ENCODE measurements at regions not wholly inside any gene's neighbourhood (a gene's known extent, or its start where the extent isn't known, plus 50 kb on each side); places are given as distances from the start of the nearest gene placed in this dataset.

DNA sequence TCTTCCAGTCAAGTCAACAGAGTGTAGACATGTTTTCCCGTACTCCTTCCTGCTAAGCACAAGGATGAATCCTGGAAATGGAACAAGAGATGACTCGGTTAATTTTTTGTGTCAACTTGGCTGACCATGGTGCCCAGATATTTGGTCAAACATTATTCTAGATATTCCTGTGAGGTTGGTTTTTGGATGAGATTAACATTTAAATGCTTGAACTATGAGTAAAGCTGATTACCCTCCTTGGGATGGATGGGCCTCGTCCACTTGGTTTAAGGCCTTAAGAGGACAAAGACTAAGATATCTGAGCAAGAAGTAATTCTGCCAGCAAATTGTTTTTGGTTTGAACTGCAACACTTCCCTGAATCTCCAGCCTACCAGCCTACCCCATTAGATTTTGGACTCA lies 338.1 kb upstream of the MSX2 start:
- POLR2A ChIA-PET (ENCODE audit: partially characterized antibody) = no interaction called here

More for the DNA sequence above, 338.1 kb upstream of the MSX2 start:
- H2BK5ac ChIP-seq (ENCODE audit: low read depth, low read length) = no peak overlapping the region
- H4K20me1 ChIP-seq (replicated peaks in 1 of 2; ENCODE audit: control insufficient read depth in 1 of 2, insufficient read depth in 2 of 2, low read length in 2 of 2) = no peaks in the 10 kb centered on the region
- CTCF ChIA-PET (ENCODE audit: partially characterized antibody) = interaction anchor here (0.8 to 0.9 kb wide), 2 partner anchors 17 to 51 kb away, joined by 3 read pairs; no protein-coding TSS in a partner anchor
- H3K4me2 ChIP-seq (ENCODE audit: insufficient read depth in 1 of 2, low read depth in 2 of 2, low read length in 2 of 2) = no peak overlapping the region
- no peak overlapping the region for H2BK15ac ChIP-seq (ENCODE audit: low read length)
- FAIRE-seq = no peak
- H3K4me3 ChIP-seq (ENCODE audit: extremely low read depth in 1 of 4, insufficient read depth in 2 of 4, low read depth in 3 of 4, low read length in 4 of 4) = no peak overlapping the region
- no peak overlapping the region for H3K14ac ChIP-seq (ENCODE audit: insufficient read length)
- no peak overlapping the region for H3K9ac ChIP-seq (replicated peaks in 1 of 4; ENCODE audit: extremely low read depth in 1 of 4, low read depth in 3 of 4, low read length in 3 of 4)
- no peak overlapping the region for H3K27ac ChIP-seq (ENCODE audit: low read depth, low read length)
- H3K79me2 ChIP-seq (ENCODE audit: control insufficient read depth in 1 of 2, insufficient read depth in 2 of 2, low read length in 2 of 2) = no peaks in the 10 kb centered on the region
- H3K4me1 ChIP-seq (replicated peaks in 1 of 4; ENCODE audit: control insufficient read depth in 3 of 4, insufficient read depth in 4 of 4, low read length in 3 of 4) = peaks cover 0 to 2% (median 0%) of the 10 kb centered on the region in 4 experiments; a peak in 1 of 7 replicates
- no peaks in the 10 kb centered on the region for H3K23me2 ChIP-seq (ENCODE audit: low read depth, low read length)
- TF ChIP-seq MAFK (IDR thresholded peaks at IDR 0.05; ENCODE audit: low read depth, low read length) (no peak), TBP (IDR thresholded peaks at IDR 0.05; ENCODE audit: low read depth, low read length) (no peak), HDAC2 (IDR thresholded peaks at IDR 0.05; ENCODE audit: borderline replicate concordance in 1 of 2, low read depth in 2 of 2, low read length in 2 of 2) (no peak)
- H2BK120ac ChIP-seq (replicated peaks; ENCODE audit: low read depth, low read length) = no peak overlapping the region
- H3K56ac ChIP-seq (replicated peaks; ENCODE audit: insufficient read length, low read depth, low read length) = no peak overlapping the region
- no peak overlapping the region for H3K4ac ChIP-seq (replicated peaks; ENCODE audit: insufficient read length, low read depth, low read length)
- H2BK20ac ChIP-seq (ENCODE audit: low read length) = no peak overlapping the region
- 98% methylated on average over 3 of the region's 3 CpGs; no CpG with 5 or more reads in 1 of the 2 experiments for WGBS, 2 experiments (ENCODE audit: extremely low coverage in 1 of 2, insufficient coverage in 1 of 2, insufficient read length in 1 of 2, insufficient replicate concordance in 2 of 2, low coverage in 1 of 2, low lambda C conversion rate in 2 of 2, missing lambda C conversion rate in 1 of 2)
- no peaks in the 10 kb centered on the region for H3K79me1 ChIP-seq (ENCODE audit: low read depth, low read length)
- no peak overlapping the region for H4K8ac ChIP-seq (ENCODE audit: extremely low read depth, insufficient read depth, low read length)
- no peaks in the 10 kb centered on the region for H3K36me3 ChIP-seq (ENCODE audit: control insufficient read depth in 2 of 4, insufficient read depth in 4 of 4, low read length in 3 of 4)
- no peak overlapping the region for H2BK12ac ChIP-seq (ENCODE audit: low read depth, low read length)
- no peak overlapping the region for H2AFZ ChIP-seq (ENCODE audit: low read length)
- H3K27me3 ChIP-seq (replicated peaks in 1 of 4; ENCODE audit: control insufficient read depth in 3 of 4, extremely low read depth in 1 of 4, insufficient read depth in 3 of 4, low read length in 3 of 4) = no peaks in the 10 kb centered on the region
- H3K18ac ChIP-seq (ENCODE audit: extremely low read depth, low read length) = no peak overlapping the region
- no peak overlapping the region for H4K91ac ChIP-seq (replicated peaks; ENCODE audit: insufficient read length, low read length)
- H4K5ac ChIP-seq (ENCODE audit: insufficient read length, low read depth, low read length) = no peak overlapping the region
- H3K23ac ChIP-seq (ENCODE audit: insufficient read length) = no peak overlapping the region
- DNase-seq (ENCODE audit: low read depth in 1 of 2, low spot score in 2 of 2) = no peak
- no peak overlapping the region for H2AK5ac ChIP-seq (ENCODE audit: low read depth, low read length)
- H3K9me3 ChIP-seq (ENCODE audit: insufficient read depth in 2 of 2, low read depth in 1 of 2, low read length in 1 of 2) = no peaks in the 10 kb centered on the region
